ENCODE measurements at regions not wholly inside any gene's neighbourhood (a gene's known extent, or its start where the extent isn't known, plus 50 kb on each side); places are given as distances from the start of the nearest gene placed in this dataset.

DNA sequence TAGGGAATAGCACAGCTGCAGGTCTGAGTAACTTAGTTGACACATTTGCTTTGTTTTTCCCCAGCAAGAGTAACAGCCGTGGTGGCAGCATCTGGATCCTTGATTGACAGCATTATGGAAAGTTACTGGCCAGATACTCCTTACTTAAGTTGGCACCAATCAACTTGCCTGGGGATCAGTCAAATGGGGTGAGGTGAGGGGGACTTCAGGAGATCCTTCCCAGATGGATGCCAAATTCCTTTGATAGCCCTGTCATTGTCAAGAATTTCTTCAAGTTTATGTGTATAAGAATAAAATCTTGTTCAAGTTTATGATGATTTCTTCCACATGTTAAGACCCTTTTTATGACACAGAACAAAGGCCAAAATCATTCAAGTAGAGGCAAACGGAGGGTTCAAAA, 618.4 kb downstream of the SLC6A15 start:
- Histone ChIP-seq H3K4me1 (ENCODE audit: insufficient read depth, poor library complexity, severe bottlenecking) (no peaks in the 10 kb centered on the region), H3K36me3 (ENCODE audit: low read depth) (no peaks in the 10 kb centered on the region), H3K27ac (ENCODE audit: poor library complexity, severe bottlenecking) (no peak overlapping the region), H3K27me3 (ENCODE audit: insufficient read depth, poor library complexity, severe bottlenecking) (no peaks in the 10 kb centered on the region), H3K4me3 (ENCODE audit: severe bottlenecking) (no peak overlapping the region), H3K9me3 (ENCODE audit: severe bottlenecking) (no peaks in the 10 kb centered on the region)
- DNase-seq (ENCODE audit: low spot score) (no peak), ATAC-seq (ENCODE audit: low read depth) (no peak)
- TF ChIP-seq, protein P1, sequence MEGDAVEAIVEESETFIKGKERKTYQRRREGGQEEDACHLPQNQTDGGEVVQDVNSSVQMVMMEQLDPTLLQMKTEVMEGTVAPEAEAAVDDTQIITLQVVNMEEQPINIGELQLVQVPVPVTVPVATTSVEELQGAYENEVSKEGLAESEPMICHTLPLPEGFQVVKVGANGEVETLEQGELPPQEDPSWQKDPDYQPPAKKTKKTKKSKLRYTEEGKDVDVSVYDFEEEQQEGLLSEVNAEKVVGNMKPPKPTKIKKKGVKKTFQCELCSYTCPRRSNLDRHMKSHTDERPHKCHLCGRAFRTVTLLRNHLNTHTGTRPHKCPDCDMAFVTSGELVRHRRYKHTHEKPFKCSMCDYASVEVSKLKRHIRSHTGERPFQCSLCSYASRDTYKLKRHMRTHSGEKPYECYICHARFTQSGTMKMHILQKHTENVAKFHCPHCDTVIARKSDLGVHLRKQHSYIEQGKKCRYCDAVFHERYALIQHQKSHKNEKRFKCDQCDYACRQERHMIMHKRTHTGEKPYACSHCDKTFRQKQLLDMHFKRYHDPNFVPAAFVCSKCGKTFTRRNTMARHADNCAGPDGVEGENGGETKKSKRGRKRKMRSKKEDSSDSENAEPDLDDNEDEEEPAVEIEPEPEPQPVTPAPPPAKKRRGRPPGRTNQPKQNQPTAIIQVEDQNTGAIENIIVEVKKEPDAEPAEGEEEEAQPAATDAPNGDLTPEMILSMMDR (IDR thresholded peaks at IDR 0.05; ENCODE audit: poor library complexity, severe bottlenecking): no peak

DNA sequence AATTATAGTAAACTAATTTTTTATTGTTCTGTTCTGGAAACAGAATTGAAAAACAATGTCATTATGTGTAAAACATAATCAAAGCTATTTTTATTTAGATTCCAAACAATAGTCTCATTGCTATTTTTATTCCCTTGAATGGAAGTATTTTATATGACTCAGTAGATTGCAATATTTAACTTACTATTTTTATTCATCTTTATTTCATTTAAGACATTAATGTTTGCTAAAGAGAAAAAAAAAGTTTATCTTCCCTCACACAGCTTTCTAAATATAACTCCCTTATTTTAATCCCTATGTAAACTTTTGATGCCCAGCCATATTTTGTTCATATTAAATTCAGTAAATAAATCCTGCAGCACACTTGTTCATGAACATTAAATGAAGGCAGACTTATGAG, 622.4 kb downstream of the SLC6A15 start:
- Histone ChIP-seq H3K4me3 (ENCODE audit: severe bottlenecking) (no peak overlapping the region), H3K27me3 (ENCODE audit: insufficient read depth, poor library complexity, severe bottlenecking) (no peaks in the 10 kb centered on the region), H3K27ac (ENCODE audit: poor library complexity, severe bottlenecking) (no peak overlapping the region), H3K9me3 (ENCODE audit: severe bottlenecking) (no peaks in the 10 kb centered on the region), H3K36me3 (ENCODE audit: low read depth) (no peaks in the 10 kb centered on the region), H3K4me1 (ENCODE audit: insufficient read depth, poor library complexity, severe bottlenecking) (no peaks in the 10 kb centered on the region)
- no peak for ATAC-seq (ENCODE audit: low read depth)
- DNase-seq (ENCODE audit: low spot score): no peak
- TF ChIP-seq, protein P1 (IDR thresholded peaks at IDR 0.05; ENCODE audit: poor library complexity, severe bottlenecking): no peak

DNA sequence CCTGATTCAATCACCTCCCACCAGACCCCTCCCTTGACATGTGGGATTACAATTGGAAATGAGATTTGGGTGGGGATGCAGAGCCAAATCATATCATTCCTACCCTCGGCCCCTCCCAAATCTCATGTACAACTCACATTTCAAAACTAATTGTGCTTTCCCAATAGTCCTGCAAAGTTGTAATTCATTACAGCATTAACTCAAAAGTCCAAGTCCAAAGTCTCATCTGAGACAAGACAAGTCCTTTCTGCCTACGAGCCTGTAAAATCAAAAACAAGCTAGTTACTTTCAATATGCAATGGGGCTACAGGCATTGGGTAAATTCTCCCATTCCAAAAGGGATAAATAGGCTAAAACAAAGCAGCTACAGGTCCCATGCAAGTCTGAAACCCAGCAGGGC, 634.6 kb downstream of the SLC6A15 start:
- H3K9me3 ChIP-seq (ENCODE audit: severe bottlenecking): no peaks in the 10 kb centered on the region
- no peaks in the 10 kb centered on the region for H3K4me1 ChIP-seq (ENCODE audit: insufficient read depth, poor library complexity, severe bottlenecking)
- no peak overlapping the region for H3K4me3 ChIP-seq (ENCODE audit: severe bottlenecking)
- H3K36me3 ChIP-seq (ENCODE audit: low read depth): no peaks in the 10 kb centered on the region
- TF ChIP-seq, protein P1 (IDR thresholded peaks at IDR 0.05; ENCODE audit: poor library complexity, severe bottlenecking): no peak
- DNase-seq (ENCODE audit: low spot score) (no peak), ATAC-seq (ENCODE audit: low read depth) (no peak)
- no peaks in the 10 kb centered on the region for H3K27me3 ChIP-seq (ENCODE audit: insufficient read depth, poor library complexity, severe bottlenecking)
- H3K27ac ChIP-seq (ENCODE audit: poor library complexity, severe bottlenecking): no peak overlapping the region

DNA sequence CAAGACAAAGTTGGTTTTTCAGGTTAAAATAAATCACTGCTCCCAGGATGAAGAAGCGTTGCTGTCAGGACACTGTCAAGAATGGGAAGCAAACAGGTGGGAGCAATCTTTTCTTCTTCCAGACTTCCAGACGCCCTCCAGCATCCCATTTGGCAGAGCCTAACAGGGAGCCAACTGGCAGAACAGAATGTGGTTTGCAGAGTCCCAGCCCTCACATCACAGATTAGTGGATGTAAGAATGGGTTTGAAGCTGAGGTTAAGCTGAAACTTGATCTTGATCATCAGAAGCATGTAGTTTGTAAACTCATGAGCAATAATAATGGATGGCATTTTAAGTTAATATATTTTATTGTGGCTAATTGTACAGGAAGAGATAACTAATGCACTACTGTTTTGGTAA, 636.4 kb downstream of the SLC6A15 start:
- H3K4me1 ChIP-seq (ENCODE audit: insufficient read depth, poor library complexity, severe bottlenecking): no peaks in the 10 kb centered on the region
- H3K27ac ChIP-seq (ENCODE audit: poor library complexity, severe bottlenecking): no peak overlapping the region
- no peaks in the 10 kb centered on the region for H3K9me3 ChIP-seq (ENCODE audit: severe bottlenecking)
- no peak for DNase-seq (ENCODE audit: low spot score)
- TF ChIP-seq, protein P1 (IDR thresholded peaks at IDR 0.05; ENCODE audit: poor library complexity, severe bottlenecking): no peak
- H3K4me3 ChIP-seq (ENCODE audit: severe bottlenecking): no peak overlapping the region
- no peaks in the 10 kb centered on the region for H3K27me3 ChIP-seq (ENCODE audit: insufficient read depth, poor library complexity, severe bottlenecking)
- ATAC-seq (ENCODE audit: low read depth): no peak
- H3K36me3 ChIP-seq (ENCODE audit: low read depth): no peaks in the 10 kb centered on the region

DNA sequence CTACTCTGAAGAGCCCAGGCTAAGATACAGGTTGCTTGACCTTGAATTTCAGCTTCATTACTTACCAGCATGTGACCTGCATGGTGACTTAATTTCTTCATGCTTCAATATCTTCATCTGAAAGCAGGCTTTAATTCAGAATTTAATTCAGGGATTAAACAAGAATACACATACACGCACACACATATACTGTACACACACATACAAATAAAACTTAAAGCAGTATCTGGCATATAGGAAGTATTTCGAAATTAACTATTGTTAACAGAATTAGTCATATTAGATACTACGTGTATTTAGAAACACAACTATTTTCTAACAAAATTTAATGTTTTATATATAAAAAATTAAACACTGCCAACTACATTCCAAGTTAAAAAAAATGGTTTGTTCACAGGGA, 640.3 kb downstream of the SLC6A15 start:
- no peaks in the 10 kb centered on the region for H3K9me3 ChIP-seq (ENCODE audit: severe bottlenecking)
- DNase-seq (ENCODE audit: low spot score) (no peak), ATAC-seq (ENCODE audit: low read depth) (no peak)
- H3K36me3 ChIP-seq (ENCODE audit: low read depth): no peaks in the 10 kb centered on the region
- H3K4me3 ChIP-seq (ENCODE audit: severe bottlenecking): no peak overlapping the region
- no peaks in the 10 kb centered on the region for H3K27me3 ChIP-seq (ENCODE audit: insufficient read depth, poor library complexity, severe bottlenecking)
- H3K4me1 ChIP-seq (ENCODE audit: insufficient read depth, poor library complexity, severe bottlenecking): no peaks in the 10 kb centered on the region
- TF ChIP-seq, protein P1 (IDR thresholded peaks at IDR 0.05; ENCODE audit: poor library complexity, severe bottlenecking): no peak
- H3K27ac ChIP-seq (ENCODE audit: poor library complexity, severe bottlenecking): no peak overlapping the region
